SK-N-SH treated with all-trans-retinoic acid at 6 μM for 48 hours (cell line): ENCODE measurements at regions not wholly inside any gene's neighbourhood (a gene's known extent, or its start where the extent isn't known, plus 50 kb on each side); places are given as distances from the start of the nearest gene placed in this dataset.

Source experiments
- ARNTL ChIP-seq: fragments of 450-650 bp; formaldehyde crosslinking; IDR thresholded peaks from 2 replicates; pipeline ENCODE4 v1.5.0; 2020; ENCODE audit warnings: low read depth, mild to moderate bottlenecking, moderate library complexity, borderline replicate concordance
- GLIS3 ChIP-seq: fragments of 250-450 bp; sonication (Bioruptor Pico); IDR thresholded peaks from 2 replicates; pipeline ENCODE4 v1.5.0; 2020; ENCODE audit warnings: mild to moderate bottlenecking, moderate library complexity
- OSR1 ChIP-seq: fragments of 250-450 bp; sonication (Bioruptor Pico); IDR thresholded peaks from 2 replicates; pipeline ENCODE4 v1.8.0; 2022; ENCODE audit warnings: moderate library complexity, mild to moderate bottlenecking, inconsistent platforms
- PPARA ChIP-seq: fragments of 250-450 bp; sonication (Bioruptor Pico); IDR thresholded peaks from 2 replicates; pipeline ENCODE4 v1.5.0; 2020; ENCODE audit warnings: mild to moderate bottlenecking, borderline replicate concordance
- RARB ChIP-seq: fragments of 250-450 bp; sonication (Bioruptor Pico); IDR thresholded peaks from 2 replicates; pipeline ENCODE4 v1.8.0; 2021; ENCODE audit warnings: mild to moderate bottlenecking, moderate library complexity
- SNAI2 ChIP-seq: fragments of 250-450 bp; sonication (Bioruptor Pico); IDR thresholded peaks from 2 replicates; pipeline ENCODE4 v1.5.0; 2020; ENCODE audit warnings: mild to moderate bottlenecking, moderate library complexity
- ZC3H10 ChIP-seq: fragments of 250-450 bp; sonication (Bioruptor Pico); IDR thresholded peaks from 2 replicates; pipeline ENCODE4 v1.5.1; 2021; ENCODE audit warnings: mild to moderate bottlenecking, moderate library complexity
- ZFP3 ChIP-seq: fragments of 250-450 bp; sonication (Bioruptor Pico); IDR thresholded peaks from 2 replicates; pipeline ENCODE4 v1.5.0; 2020; ENCODE audit warnings: mild to moderate bottlenecking, moderate library complexity
- ZNF8 ChIP-seq: fragments of 450-650 bp; formaldehyde crosslinking; IDR thresholded peaks from 2 replicates; pipeline ENCODE4 v1.5.0; 2020; ENCODE audit warnings: mild to moderate bottlenecking, moderate library complexity
- TF ChIP-seq, protein P1 (sequence below): fragments of 250-450 bp; sonication (Bioruptor Pico); IDR thresholded peaks from 2 replicates; pipeline ENCODE4 v1.5.1; 2020; ENCODE audit warnings: low read depth, mild to moderate bottlenecking, moderate library complexity
- TF ChIP-seq, protein P2 (sequence below): fragments of 250-450 bp; sonication (Bioruptor Pico); IDR thresholded peaks from 2 replicates; pipeline ENCODE4 v1.8.0; 2021; ENCODE audit warnings: low read depth, mild to moderate bottlenecking, moderate library complexity, borderline replicate concordance
- TF ChIP-seq, protein P3 (sequence below): fragments of 250-450 bp; sonication (Bioruptor Pico); IDR thresholded peaks from 2 replicates; pipeline ENCODE4 v1.8.0; 2020; ENCODE audit warnings: mild to moderate bottlenecking, moderate library complexity, borderline replicate concordance

DNA sequence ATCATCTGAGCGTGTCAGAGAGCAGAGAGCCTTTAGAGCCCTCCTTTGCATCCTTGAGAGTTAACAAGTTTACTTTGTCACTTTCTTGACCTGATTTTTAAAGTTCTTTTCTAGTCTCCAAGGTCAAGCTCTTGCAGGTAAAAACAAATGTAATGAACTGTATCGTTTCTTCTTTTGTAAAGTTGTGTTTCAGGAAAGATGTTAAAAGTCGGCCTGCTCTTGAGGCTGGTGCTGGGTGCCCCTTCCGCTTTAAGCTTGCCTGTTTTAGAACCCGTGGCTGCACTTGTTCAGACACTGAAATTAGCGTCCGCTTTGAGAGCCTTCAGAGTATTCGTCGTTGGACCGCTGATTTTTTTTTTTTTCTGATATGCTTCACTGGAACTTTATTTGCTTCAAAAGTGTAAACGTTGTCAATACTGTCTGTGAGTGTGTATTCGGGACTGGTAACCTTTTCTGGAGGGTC is 52.6 kb upstream of the ULK4 start:
- TF ChIP-seq, protein P1, sequence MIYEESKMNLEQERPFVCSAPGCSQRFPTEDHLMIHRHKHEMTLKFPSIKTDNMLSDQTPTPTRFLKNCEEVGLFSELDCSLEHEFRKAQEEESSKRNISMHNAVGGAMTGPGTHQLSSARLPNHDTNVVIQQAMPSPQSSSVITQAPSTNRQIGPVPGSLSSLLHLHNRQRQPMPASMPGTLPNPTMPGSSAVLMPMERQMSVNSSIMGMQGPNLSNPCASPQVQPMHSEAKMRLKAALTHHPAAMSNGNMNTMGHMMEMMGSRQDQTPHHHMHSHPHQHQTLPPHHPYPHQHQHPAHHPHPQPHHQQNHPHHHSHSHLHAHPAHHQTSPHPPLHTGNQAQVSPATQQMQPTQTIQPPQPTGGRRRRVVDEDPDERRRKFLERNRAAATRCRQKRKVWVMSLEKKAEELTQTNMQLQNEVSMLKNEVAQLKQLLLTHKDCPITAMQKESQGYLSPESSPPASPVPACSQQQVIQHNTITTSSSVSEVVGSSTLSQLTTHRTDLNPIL (CRISPR knock-in tag): no peak
- no peak for TF ChIP-seq PPARA
- no peak for TF ChIP-seq ZNF8
- TF ChIP-seq OSR1 (CRISPR knock-in tag): no peak
- no peak for TF ChIP-seq RARB (CRISPR knock-in tag)
- TF ChIP-seq ZFP3: no peak
- TF ChIP-seq SNAI2 (CRISPR knock-in tag): no peak
- TF ChIP-seq, protein P2, sequence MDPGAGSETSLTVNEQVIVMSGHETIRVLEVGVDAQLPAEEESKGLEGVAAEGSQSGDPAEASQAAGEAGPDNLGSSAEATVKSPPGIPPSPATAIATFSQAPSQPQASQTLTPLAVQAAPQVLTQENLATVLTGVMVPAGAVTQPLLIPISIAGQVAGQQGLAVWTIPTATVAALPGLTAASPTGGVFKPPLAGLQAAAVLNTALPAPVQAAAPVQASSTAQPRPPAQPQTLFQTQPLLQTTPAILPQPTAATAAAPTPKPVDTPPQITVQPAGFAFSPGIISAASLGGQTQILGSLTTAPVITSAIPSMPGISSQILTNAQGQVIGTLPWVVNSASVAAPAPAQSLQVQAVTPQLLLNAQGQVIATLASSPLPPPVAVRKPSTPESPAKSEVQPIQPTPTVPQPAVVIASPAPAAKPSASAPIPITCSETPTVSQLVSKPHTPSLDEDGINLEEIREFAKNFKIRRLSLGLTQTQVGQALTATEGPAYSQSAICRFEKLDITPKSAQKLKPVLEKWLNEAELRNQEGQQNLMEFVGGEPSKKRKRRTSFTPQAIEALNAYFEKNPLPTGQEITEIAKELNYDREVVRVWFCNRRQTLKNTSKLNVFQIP (CRISPR knock-in tag): no peak
- TF ChIP-seq GLIS3 (CRISPR knock-in tag): no peak
- TF ChIP-seq, protein P3, sequence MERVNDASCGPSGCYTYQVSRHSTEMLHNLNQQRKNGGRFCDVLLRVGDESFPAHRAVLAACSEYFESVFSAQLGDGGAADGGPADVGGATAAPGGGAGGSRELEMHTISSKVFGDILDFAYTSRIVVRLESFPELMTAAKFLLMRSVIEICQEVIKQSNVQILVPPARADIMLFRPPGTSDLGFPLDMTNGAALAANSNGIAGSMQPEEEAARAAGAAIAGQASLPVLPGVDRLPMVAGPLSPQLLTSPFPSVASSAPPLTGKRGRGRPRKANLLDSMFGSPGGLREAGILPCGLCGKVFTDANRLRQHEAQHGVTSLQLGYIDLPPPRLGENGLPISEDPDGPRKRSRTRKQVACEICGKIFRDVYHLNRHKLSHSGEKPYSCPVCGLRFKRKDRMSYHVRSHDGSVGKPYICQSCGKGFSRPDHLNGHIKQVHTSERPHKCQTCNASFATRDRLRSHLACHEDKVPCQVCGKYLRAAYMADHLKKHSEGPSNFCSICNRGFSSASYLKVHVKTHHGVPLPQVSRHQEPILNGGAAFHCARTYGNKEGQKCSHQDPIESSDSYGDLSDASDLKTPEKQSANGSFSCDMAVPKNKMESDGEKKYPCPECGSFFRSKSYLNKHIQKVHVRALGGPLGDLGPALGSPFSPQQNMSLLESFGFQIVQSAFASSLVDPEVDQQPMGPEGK: no peak
- no peak for TF ChIP-seq ARNTL
- TF ChIP-seq ZC3H10 (CRISPR knock-in tag): no peak
